GM23338 (cell line): ENCODE measurements at regions not wholly inside any gene's neighbourhood (a gene's known extent, or its start where the extent isn't known, plus 50 kb on each side); places are given as distances from the start of the nearest gene placed in this dataset.

Experiments used
- ATAC-seq: fragments of 200-7000 bp; cut with Tn5 transposase; 3 replicates; pipeline ENCODE4 v1.9.1; 2020
- DNase-seq: peaks from one replicate; pipeline ENCODE4 v3.0.0-alpha.2; 2015; ENCODE audit warnings: low spot score
- H2AFZ ChIP-seq: fragments of 200-600 bp; sonication (generic); 2 replicates; pipeline ENCODE4 v1.8.0; 2016; ENCODE audit warnings: antibody characterized with exemption, mild to moderate bottlenecking, moderate library complexity
- H3F3A ChIP-seq: fragments of 200-600 bp; sonication (generic); replicated peaks from 2 replicates; pipeline ENCODE4 v1.8.0; 2017; ENCODE audit warnings: antibody characterized with exemption, mixed run types, low read depth
- H3K27ac ChIP-seq: fragments of 200-600 bp; sonication (generic); 2 replicates; pipeline ENCODE4 v1.6.1; 2016; ENCODE audit warnings: low read depth
- H3K27me3 ChIP-seq: fragments of 200-600 bp; sonication (generic); 2 replicates; pipeline ENCODE4 v1.8.0; 2016; ENCODE audit warnings: mild to moderate bottlenecking, mixed run types, moderate library complexity; ENCODE audit not compliant: insufficient read depth
- H3K36me3 ChIP-seq: fragments of 200-600 bp; sonication (generic); 2 replicates; pipeline ENCODE4 v1.8.0; 2016; ENCODE audit warnings: mild to moderate bottlenecking; ENCODE audit not compliant: insufficient read depth
- H3K4me1 ChIP-seq: fragments of 200-600 bp; sonication (generic); 2 replicates; pipeline ENCODE4 v1.8.0; 2016; ENCODE audit warnings: mild to moderate bottlenecking, moderate library complexity; ENCODE audit not compliant: insufficient read depth
- H3K4me2 ChIP-seq: fragments of 200-600 bp; sonication (generic); 2 replicates; pipeline ENCODE4 v1.7.1; 2017; ENCODE audit warnings: mixed run types
- H3K4me3 ChIP-seq: fragments of 200-600 bp; sonication (generic); 2 replicates; pipeline ENCODE4 v1.6.1; 2016; ENCODE audit warnings: mixed run types
- H3K79me2 ChIP-seq: fragments of 200-600 bp; sonication (generic); replicated peaks from 2 replicates; pipeline ENCODE4 v1.8.0; 2017; ENCODE audit warnings: mild to moderate bottlenecking; ENCODE audit not compliant: insufficient read depth
- H3K9me2 ChIP-seq: fragments of 200-600 bp; sonication (generic); 2 replicates; pipeline ENCODE4 v1.8.0; 2017; ENCODE audit not compliant: insufficient read depth
- H4K20me1 ChIP-seq: fragments of 200-600 bp; sonication (generic); replicated peaks from 2 replicates; pipeline ENCODE4 v1.8.0; 2017; ENCODE audit warnings: mild to moderate bottlenecking; ENCODE audit not compliant: insufficient read depth
- H3K27ac Mint-ChIP-seq: 2 replicates; pipeline ENCODE4 v1.8.0; 2020; ENCODE audit warnings: inconsistent platforms, mild to moderate bottlenecking, moderate library complexity, mixed read lengths
- H3K27me3 Mint-ChIP-seq: 3 replicates; pipeline ENCODE4 v1.8.0; 2022; ENCODE audit warnings: low read depth, mild to moderate bottlenecking, moderate library complexity, mixed read lengths, inconsistent platforms; ENCODE audit not compliant: insufficient read depth, poor library complexity
- H3K36me3 Mint-ChIP-seq: 3 replicates; pipeline ENCODE4 v1.8.0; 2021; ENCODE audit warnings: low read depth, mild to moderate bottlenecking, inconsistent platforms, moderate library complexity, mixed read lengths
- H3K4me1 Mint-ChIP-seq: 3 replicates; pipeline ENCODE4 v1.8.0; 2020; ENCODE audit warnings: mild to moderate bottlenecking, inconsistent platforms, mixed read lengths
- H3K4me3 Mint-ChIP-seq: 3 replicates; pipeline ENCODE4 v1.8.0; 2021; ENCODE audit warnings: moderate library complexity, mild to moderate bottlenecking, inconsistent platforms, mixed read lengths
- H3K9me3 Mint-ChIP-seq: 3 replicates; pipeline ENCODE4 v1.8.0; 2020; ENCODE audit warnings: moderate library complexity, mild to moderate bottlenecking, inconsistent platforms, mixed read lengths
- CREB1 ChIP-seq: fragments of 250-450 bp; sonication (Bioruptor Pico); IDR thresholded peaks from 2 replicates; pipeline ENCODE4 v1.5.0; 2020; ENCODE audit warnings: low read depth, mild to moderate bottlenecking, moderate library complexity
- EZH2 ChIP-seq: fragments of 200-600 bp; sonication (generic); IDR thresholded peaks from one replicate; pipeline ENCODE4 v1.8.0; 2017; ENCODE audit warnings: antibody characterized with exemption, mild to moderate bottlenecking, low read depth; ENCODE audit not compliant: unreplicated experiment
- EZH2phosphoT487 ChIP-seq: fragments of 200-600 bp; sonication (generic); IDR thresholded peaks from one replicate; pipeline ENCODE4 v1.8.1; 2018; ENCODE audit warnings: antibody characterized with exemption; ENCODE audit not compliant: unreplicated experiment
- JUNB ChIP-seq: IDR thresholded peaks from one replicate; pipeline ENCODE4 v1.6.1; 2016; ENCODE audit warnings: antibody characterized with exemption; ENCODE audit not compliant: unreplicated experiment
- NANOG ChIP-seq: IDR thresholded peaks from 2 replicates; pipeline ENCODE4 v1.6.1; 2016; ENCODE audit warnings: antibody characterized with exemption, borderline replicate concordance
- POLR2AphosphoS5 ChIP-seq: IDR thresholded peaks from 2 replicates; pipeline ENCODE4 v1.6.1; 2016; ENCODE audit warnings: antibody characterized with exemption, low read depth
- REST ChIP-seq: IDR thresholded peaks from one replicate; pipeline ENCODE4 v1.6.1; 2018; ENCODE audit warnings: antibody characterized with exemption; ENCODE audit not compliant: unreplicated experiment
- STAT1 ChIP-seq: IDR thresholded peaks from one replicate; pipeline ENCODE4 v1.6.1; 2016; ENCODE audit warnings: antibody characterized with exemption; ENCODE audit not compliant: unreplicated experiment
- ZNF114 ChIP-seq: fragments of 250-450 bp; sonication (Bioruptor Pico); IDR thresholded peaks from 2 replicates; pipeline ENCODE4 v1.5.0; 2020; ENCODE audit warnings: mild to moderate bottlenecking, moderate library complexity
- ZNF331 ChIP-seq: fragments of 250-450 bp; sonication (Bioruptor Pico); IDR thresholded peaks from 2 replicates; pipeline ENCODE4 v1.5.0; 2020; ENCODE audit warnings: low read depth, mild to moderate bottlenecking, moderate library complexity
- ZNF462 ChIP-seq: fragments of 250-450 bp; sonication (Bioruptor Pico); IDR thresholded peaks from 2 replicates; pipeline ENCODE4 v1.5.0; 2020; ENCODE audit warnings: mild to moderate bottlenecking, moderate library complexity
- TF ChIP-seq, protein P1 (sequence below), 2 experiments: fragments of 200-600 bp in 1 of 2; sonication (generic) in 1 of 2; conservative IDR thresholded peaks; 2 replicates each; pipeline versions ENCODE4 v1.5.1 to v1.6.1; 2016 to 2017; ENCODE audit warnings: antibody characterized with exemption in 2 of 2, low read depth in 2 of 2, mild to moderate bottlenecking in 2 of 2, moderate library complexity in 1 of 2
- TF ChIP-seq, protein P2 (sequence below): IDR thresholded peaks from 2 replicates; pipeline ENCODE4 v1.6.1; 2016; ENCODE audit warnings: antibody characterized with exemption

DNA sequence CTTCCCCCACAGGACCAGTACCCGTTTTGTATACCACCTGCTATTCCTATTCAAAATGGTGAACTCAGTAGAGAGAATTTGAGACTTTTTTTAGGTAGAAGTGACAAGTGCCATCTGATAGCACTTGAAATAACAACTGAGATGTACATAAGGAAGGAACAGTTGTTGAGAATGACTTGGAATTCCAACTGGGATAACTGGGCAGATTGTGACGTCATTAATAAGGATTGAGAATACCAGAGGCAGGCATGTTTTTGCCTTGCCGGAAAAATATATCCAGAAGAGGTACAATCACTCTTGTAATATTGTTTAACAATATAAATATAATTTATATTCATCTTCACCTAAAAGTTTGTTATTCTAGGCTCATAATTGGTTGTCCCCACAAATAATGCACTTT lies 454.1 kb upstream of the RGMA start:
- Mint-ChIP-seq H3K27me3 (no peaks in the 10 kb centered on the region), H3K4me3 (no peak overlapping the region), H3K4me1 (no peaks in the 10 kb centered on the region), H3K9me3 (no peaks in the 10 kb centered on the region; the same call in 2 of the 3 replicates), H3K36me3 (no peaks in the 10 kb centered on the region), H3K27ac (no peak overlapping the region)
- Histone ChIP-seq H3K36me3 (no peaks in the 10 kb centered on the region), H3K4me1 (no peaks in the 10 kb centered on the region), H3K27me3 (no peaks in the 10 kb centered on the region), H3F3A (no peaks in the 10 kb centered on the region), H3K27ac (no peak overlapping the region), H3K4me2 (no peak overlapping the region), H3K79me2 (no peaks in the 10 kb centered on the region), H3K4me3 (no peak overlapping the region), H2AFZ (no peak overlapping the region), H4K20me1 (no peaks in the 10 kb centered on the region), H3K9me2 (no peaks in the 10 kb centered on the region)
- ATAC-seq = no peak
- no peak for DNase-seq
- TF ChIP-seq REST (no peak), JUNB (no peak), ZNF114 (CRISPR knock-in tag) (no peak), EZH2 (no peak), EZH2phosphoT487 (no peak), ZNF462 (CRISPR knock-in tag) (no peak), POLR2AphosphoS5 (no peak), STAT1 (no peak), NANOG (no peak), ZNF331 (CRISPR knock-in tag) (no peak), CREB1 (no peak)
- TF ChIP-seq, protein P1, sequence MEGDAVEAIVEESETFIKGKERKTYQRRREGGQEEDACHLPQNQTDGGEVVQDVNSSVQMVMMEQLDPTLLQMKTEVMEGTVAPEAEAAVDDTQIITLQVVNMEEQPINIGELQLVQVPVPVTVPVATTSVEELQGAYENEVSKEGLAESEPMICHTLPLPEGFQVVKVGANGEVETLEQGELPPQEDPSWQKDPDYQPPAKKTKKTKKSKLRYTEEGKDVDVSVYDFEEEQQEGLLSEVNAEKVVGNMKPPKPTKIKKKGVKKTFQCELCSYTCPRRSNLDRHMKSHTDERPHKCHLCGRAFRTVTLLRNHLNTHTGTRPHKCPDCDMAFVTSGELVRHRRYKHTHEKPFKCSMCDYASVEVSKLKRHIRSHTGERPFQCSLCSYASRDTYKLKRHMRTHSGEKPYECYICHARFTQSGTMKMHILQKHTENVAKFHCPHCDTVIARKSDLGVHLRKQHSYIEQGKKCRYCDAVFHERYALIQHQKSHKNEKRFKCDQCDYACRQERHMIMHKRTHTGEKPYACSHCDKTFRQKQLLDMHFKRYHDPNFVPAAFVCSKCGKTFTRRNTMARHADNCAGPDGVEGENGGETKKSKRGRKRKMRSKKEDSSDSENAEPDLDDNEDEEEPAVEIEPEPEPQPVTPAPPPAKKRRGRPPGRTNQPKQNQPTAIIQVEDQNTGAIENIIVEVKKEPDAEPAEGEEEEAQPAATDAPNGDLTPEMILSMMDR (conservative IDR thresholded peaks at IDR 0.05; ENCODE audit: low read depth in 2 of 2) = no peak
- TF ChIP-seq, protein P2, sequence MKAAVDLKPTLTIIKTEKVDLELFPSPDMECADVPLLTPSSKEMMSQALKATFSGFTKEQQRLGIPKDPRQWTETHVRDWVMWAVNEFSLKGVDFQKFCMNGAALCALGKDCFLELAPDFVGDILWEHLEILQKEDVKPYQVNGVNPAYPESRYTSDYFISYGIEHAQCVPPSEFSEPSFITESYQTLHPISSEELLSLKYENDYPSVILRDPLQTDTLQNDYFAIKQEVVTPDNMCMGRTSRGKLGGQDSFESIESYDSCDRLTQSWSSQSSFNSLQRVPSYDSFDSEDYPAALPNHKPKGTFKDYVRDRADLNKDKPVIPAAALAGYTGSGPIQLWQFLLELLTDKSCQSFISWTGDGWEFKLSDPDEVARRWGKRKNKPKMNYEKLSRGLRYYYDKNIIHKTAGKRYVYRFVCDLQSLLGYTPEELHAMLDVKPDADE = no peak
